GM20000 (cell line): ENCODE measurements at regions not wholly inside any gene's neighbourhood (a gene's known extent, or its start where the extent isn't known, plus 50 kb on each side); places are given as distances from the start of the nearest gene placed in this dataset.

Experiments used
- DNase-seq: peaks from one replicate; pipeline ENCODE4 v3.0.0; 2012; ENCODE audit warnings: low spot score
- TF ChIP-seq, protein P1 (sequence below): IDR thresholded peaks from 2 replicates; pipeline ENCODE4 v1.5.1; 2012; ENCODE audit warnings: mild to moderate bottlenecking, control low read depth; ENCODE audit errors: extremely low read depth, missing control alignments

DNA sequence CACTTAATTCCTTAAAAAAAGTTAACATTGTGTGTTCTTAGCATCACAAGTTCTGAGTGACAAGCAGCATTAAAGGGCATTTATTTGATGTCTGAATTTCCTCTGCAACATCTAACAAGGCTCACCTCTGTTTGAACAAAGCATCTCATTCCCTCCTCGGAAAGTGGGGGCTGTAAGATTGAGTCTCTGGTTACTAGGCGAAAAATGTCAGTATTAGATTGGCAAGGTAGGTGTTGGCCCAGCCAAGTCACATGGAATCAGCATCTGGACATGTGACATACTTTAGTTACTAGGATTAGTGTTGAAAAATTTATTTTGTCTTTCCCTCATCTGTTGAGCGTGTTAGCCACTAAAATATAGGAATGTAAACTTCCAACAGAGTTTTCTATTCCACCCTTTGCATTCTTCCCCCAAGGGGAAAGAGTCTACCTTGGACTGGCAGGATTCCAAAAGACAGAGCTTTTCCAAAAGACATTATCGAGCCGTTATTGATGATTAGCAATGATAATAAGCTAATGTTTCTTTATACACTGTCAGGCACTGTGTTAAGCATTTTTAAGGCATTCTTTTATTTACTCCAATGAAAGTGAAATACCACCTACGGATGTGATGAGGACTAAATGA lies 194.9 kb upstream of the BTG1 start:
- TF ChIP-seq, protein P1, sequence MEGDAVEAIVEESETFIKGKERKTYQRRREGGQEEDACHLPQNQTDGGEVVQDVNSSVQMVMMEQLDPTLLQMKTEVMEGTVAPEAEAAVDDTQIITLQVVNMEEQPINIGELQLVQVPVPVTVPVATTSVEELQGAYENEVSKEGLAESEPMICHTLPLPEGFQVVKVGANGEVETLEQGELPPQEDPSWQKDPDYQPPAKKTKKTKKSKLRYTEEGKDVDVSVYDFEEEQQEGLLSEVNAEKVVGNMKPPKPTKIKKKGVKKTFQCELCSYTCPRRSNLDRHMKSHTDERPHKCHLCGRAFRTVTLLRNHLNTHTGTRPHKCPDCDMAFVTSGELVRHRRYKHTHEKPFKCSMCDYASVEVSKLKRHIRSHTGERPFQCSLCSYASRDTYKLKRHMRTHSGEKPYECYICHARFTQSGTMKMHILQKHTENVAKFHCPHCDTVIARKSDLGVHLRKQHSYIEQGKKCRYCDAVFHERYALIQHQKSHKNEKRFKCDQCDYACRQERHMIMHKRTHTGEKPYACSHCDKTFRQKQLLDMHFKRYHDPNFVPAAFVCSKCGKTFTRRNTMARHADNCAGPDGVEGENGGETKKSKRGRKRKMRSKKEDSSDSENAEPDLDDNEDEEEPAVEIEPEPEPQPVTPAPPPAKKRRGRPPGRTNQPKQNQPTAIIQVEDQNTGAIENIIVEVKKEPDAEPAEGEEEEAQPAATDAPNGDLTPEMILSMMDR = no peak
- DNase-seq = no peak

DNA sequence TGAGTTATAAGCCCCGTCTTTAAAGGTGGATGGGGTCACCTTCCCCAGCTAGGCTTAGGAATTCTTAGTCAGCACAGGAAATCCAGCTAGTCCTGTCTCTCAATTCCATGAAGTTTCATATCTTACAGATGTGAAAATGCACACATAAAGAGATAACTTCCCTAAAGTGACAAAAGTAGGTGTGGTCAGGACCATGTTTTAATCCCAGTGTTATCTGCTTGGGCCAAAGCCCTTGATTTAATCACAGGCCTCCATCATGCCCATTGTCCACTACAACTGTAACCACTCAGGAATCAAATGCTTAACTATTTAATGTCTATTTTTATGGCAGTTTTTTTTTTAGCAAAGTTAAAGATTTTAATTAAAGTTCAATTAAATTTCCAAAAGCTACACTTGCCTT lies 194.4 kb upstream of the BTG1 start:
- DNase-seq = no peak
- TF ChIP-seq, protein P1 = no peak

DNA sequence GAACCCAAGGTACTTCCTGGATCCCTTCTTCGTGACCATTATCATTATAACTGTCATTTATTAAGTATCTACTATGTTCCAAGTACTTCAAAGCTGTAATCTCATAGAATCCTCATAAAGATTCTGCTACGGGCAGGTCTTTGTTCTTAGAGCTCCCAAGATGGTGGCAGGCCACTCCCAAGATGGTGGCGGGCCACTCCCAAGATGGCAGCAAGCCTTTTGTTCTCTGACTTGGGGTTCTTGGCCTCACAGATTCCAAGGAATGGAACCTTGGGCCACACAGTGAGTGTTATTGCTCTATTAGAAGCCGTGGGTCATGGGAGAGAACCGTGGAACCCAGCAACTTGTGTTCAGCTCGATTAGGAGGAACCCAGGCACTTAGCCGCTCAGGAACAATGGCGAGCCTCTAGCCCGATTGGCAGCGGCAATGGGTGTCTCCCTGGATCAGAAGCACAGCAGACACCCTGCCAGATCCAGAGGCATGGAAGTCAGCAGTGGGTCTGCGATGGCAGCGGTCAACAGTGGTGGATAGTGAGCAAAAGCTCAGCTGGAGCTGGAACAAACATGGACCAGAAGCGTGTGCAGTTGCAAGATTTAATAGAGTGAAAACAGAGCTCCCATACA lies 193.7 kb upstream of the BTG1 start:
- TF ChIP-seq, protein P1 = no peak
- DNase-seq = no peak

DNA sequence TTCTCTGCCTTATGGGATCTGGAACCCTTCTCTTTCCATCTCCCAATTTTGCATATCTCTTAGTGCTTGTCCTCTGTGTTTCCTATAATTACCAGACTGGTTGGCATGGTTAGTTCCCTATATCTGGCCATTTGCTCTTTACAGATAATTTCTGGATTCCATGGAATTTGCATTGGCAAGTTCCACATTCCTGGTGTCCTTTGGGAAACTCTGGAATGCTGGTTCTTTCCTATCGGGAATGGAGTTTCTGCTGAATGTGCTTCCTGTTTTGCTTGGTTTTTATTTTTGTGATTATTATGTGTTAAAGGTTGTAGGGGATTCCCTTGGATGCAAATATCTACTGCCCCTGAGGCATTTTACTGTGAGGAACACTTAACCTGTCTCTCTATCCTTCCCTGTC lies 193.0 kb upstream of the BTG1 start:
- DNase-seq = no peak
- TF ChIP-seq, protein P1 = no peak

DNA sequence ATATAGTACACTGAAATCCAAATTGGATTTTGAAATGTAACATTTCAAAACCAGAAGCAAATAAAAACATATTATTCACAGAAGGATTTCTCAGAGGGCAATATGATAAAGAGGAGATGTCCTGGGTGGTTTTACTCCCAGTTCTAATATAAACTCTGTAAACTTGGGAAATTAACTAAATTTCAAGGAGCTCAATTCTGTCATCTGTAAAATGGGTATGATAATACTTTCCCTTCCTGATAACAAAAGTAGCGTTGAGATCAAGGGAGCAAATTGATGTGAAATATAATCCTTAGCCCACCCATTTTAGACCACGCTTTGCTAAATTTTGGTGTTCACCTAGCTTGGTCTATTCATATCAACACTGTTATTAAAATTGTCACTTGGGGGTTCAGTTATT lies 192.5 kb upstream of the BTG1 start:
- TF ChIP-seq, protein P1 = no peak
- DNase-seq = no peak

DNA sequence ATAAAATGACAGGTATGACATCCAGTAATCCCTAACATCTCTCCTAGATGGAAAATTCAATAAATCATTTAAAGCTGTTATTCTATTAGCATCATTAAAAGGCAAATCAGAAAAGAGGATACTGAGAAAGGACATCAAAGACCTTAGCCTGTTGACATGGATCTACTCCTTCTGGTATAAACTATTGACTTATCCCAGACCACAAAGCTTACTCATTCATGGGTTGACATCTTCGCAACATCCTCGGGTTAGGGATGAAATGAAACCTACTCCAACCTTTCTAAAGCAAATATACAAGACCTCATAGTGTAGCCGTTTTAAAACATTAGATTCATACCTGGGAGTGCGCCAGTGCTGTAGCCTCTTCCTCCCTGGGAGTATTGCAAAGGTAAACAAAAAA lies 191.5 kb upstream of the BTG1 start:
- TF ChIP-seq, protein P1 = no peak
- DNase-seq = no peak

DNA sequence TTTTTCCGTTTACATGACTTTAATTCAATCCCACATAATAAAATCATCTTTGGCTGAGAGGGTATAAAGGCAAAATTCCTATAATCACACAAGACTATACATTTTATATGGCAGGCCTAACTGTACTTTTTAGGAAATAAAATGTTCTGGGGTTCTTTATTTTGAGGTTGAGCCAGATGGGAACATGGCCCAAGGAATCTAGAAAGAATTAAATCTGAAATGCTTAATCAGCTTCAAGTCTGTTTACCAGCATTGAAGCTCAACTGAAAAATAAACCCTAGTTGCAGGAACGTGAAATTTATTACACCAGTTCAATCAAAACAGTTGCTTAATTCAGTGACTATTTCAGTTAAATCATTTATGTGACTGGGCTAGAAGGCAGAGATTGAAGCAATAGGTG lies 191.0 kb upstream of the BTG1 start:
- TF ChIP-seq, protein P1 = no peak
- no peak for DNase-seq
